CMK (cell line): ENCODE measurements at regions not wholly inside any gene's neighbourhood (a gene's known extent, or its start where the extent isn't known, plus 50 kb on each side); places are given as distances from the start of the nearest gene placed in this dataset.

Experiments
- DNase-seq: peaks from one replicate; pipeline ENCODE4 v3.0.0-alpha.2; 2010; ENCODE audit warnings: low read depth

DNA sequence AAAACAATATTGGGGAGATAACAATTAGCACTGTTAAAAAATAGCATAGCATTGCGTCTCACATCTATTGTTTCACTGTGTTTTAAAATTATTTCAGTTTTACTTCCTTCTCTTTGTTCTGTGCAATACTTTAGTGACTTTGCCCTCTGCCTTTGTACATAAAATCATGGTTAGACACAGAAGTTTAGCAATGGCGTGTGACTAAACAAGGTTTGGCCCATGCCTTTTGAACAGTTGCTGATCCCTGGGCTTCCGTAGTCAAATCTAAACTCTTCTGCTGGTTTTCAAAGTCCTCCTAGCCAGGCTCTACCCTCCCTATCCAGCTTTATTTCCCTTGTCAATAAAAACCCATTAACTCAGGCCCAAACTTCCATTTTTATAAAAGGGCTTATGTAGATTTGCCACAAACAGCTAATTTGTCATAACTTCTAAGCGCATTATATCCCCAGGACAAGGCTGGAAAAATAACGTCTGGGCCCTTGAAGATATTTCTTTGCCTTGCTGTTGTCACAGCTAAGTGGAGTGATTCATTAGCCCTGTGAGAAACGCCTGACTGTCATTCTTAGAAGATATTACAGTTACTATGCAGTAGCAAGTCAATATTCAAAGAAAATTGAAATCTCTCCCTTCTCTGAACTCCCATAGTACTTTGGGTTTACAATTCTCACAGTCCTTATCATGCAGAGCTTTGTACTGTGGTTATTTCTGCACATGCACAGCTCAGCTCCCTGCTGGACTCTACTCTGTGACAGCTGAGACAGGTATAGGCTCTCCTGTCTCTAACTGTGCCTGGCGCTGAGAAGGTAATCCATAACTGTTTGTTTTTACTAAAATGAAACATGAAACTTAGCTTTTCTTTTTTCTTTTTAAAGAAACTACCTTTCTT lies 123.4 kb upstream of the SLC24A5 start:
- DNase-seq, result no peak

DNA sequence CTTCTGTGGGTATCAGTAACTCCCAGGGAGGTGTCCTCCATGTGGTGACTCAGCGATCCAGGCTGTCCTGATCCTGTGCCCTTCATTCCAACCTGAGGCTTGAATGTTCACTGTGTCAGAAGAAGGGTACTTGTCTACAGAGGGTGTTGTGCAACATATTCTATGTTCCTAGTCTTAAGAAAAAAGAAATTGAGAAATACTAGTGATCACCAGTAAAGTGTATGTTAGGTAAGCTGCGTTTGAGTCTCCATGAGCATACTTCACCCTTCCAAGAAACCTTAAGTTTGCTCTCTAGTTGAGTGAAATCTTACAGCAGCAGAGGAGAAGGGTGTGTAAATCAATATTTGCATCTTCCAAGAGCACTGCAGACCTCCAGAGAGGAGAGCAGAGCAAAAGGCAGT lies 122.2 kb upstream of the SLC24A5 start:
- no peak for DNase-seq

DNA sequence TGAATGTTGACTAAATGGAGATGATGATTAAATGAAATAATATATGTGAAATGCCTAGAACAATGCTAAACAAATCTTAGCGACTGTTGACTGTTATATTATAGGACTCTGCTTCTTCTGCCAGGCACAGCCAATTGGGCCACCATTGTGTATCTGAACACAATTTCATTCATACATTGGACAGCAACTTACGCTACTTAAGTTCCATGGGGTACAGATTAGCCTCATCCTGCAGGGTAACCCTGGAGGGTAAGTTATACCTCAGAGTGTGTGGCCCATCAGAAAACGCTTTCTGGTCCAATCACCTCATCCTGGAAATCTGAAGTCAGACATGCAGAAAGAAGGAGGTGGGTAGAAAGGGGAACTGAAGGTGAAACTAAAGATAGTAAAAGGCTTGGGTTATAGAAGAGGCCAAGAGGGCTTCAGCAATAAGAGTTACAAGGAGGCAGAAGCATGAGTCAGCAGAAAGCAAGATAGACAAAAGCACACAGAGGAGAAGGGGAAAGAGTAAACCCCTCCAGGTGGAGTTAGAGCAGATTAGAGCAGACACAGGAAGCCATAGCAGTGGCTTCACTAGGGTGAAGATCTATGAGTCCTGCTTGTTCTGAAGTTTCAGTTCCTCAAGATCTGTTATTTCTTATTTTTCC lies 119.3 kb upstream of the SLC24A5 start:
- no peak for DNase-seq

DNA sequence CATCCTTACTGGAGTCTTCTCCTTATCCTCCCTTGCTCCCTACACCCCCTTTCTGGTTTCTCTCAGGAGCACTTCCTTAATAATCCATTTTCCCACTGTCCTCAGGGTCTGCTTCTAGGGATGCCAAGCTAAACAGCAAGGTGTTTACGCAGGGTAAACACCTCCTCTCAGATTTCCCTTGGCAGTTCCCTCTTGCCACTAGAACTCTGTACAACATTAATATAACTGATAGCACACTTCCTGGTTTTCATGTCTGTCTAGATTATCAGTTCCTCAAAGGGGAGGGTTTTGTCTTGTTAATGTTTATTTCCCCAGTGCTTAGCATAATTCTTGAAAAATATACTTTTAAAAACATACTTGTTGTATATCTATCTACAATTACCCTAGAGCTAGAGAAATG lies 118.0 kb upstream of the SLC24A5 start:
- no peak for DNase-seq

DNA sequence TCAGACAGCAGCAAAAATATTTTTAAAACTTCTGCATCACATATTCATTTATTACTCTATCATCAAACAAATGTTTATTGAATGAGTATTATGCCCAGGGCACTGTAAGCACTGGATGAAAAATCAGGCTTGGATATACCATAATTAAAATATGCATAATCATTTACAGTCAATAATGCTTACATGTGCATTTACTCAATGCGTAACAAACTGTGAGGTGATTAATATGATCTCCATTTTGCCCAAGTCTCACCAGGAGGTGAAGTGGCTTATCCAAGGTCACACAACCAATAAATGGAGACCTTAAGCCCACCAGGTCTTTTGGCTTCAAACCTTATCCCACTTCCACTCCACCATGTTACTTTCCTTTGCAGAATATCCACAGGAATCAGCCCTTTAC lies 117.3 kb upstream of the SLC24A5 start:
- no peak for DNase-seq

DNA sequence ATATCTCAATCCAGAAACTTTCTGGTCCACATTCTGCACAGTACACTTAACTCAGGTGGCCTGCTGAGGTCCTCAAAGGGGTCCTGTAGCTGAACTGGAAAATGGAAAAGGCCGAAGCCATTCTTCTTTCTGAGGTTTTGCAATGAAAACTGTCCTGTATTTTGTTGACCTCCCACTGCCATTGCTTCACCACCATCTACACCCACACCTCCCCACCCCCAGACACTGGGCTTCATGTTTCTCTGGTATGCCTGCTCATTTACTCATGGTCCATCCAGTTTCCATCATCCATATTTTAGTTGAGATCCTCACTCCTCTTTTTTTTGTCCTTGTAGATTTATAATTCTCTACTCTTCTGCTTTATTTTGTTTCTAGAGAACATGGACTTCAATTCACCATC lies 115.7 kb upstream of the SLC24A5 start:
- DNase-seq, result no peak

DNA sequence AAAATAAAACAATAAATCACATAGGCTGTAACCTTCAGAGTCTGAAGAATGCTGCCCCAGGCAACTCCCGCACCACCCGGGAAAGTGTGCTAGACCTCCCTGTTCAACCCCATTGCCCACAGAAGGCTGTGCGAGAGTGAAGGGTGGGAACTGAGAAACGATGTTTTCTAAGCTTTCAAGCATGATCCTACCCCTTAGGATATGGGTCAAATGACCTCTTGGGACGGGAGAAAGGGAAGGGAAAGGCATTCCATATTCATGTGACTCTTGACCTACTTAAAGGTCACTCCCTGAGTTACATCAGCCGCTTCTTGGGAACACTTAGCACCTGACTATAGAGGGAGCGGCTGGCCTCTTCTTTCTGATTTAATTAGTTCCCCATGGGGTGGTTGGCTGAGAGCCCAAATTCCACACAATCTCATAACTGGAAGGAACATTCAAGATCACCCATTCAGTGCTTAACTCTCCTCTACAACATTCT lies 114.7 kb upstream of the SLC24A5 start:
- no peak for DNase-seq

DNA sequence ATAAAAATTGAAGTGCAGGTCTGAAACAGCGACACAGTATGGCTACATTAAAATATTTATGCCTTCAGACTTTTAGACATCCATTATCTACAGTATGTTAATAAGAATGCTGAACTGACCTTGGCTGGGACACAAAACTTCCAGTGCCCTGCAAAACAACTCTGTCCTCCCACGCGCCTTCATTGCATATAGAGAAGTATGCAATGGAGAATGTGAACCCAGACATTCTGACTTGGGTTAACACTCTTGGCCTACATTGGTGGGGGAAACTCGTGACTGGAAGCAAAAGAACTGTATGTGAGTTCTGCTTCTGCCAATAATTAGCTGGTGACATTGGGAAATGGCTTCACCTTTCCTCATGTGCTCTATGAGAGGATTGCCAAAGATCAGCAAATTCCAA lies 110.5 kb upstream of the SLC24A5 start:
- no peak for DNase-seq

DNA sequence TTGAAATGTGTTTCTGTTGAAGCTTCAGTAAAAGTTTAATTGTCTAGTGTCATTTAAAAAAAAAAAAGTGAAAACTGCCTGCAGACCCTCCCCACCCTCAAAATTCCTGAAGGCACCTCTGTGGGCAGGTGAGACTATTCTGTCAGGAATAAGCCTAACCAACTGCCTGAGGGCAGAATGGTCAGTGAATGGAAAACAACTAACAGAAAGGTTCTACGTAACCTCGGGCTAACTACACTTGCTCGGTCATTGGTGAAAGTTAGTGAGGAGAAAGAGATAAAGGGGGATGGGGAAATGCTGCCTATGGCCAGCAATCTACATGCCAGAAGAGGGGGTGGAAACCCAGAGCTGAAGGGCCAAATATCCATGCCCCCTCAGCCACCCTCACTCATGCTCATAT lies 108.6 kb upstream of the SLC24A5 start:
- DNase-seq, result no peak

DNA sequence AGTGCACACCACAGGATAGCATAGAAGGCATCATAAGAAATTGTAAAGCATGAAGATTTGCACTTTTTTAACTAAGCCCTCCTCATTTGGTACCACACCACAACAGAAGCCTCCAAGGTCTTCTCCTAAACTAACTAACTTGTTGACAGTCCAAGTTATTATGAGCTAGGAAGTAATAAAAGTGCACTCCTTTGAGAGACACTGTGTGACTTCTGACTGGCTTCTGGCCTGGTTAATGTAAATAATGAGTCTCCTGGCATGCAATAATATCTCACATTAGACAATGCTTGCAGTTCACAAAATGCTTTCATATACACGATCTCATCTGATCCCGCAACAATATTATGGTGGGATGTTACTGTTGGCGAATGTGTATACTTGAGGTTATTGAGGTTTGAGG lies 103.9 kb upstream of the SLC24A5 start:
- DNase-seq, result no peak

DNA sequence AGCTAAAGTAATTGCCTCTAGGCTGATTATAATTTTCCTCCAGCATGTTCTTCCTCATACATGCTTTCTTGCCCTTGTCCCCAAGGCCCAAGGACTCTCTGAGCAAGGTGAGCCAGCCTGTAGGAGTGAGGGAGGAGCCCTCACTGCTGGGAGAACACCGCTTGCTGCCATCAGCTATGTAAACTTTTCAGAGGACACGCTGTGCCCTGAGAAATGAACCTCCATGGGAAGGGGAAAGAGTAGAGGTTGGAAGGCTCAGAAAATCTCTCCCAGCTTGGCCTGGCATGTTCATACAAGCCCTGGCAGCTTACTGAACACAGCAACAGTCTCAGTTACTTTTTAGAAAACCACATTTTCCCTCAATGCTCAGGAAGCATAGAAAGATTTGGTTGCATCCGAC lies 103.0 kb upstream of the SLC24A5 start:
- DNase-seq, result no peak

DNA sequence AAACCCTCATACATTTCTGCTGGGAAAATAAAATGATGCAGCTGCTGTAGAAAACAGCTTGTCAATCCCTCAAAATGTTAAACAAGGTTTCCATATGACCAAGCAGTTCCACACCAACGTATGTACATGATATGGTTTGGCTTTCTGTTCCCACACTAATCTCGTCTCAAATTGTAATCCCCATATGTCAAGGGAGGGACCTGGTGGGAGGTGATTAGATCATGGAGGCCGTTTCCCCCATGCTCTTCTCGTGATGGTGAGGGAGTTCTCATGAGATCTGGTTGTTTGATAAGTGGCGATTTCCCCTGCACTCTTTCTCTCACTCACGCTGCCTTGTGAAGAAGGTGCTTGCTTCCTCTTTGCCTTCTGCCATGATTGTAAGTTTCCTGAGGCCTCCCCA lies 100.6 kb upstream of the SLC24A5 start:
- no peak for DNase-seq

DNA sequence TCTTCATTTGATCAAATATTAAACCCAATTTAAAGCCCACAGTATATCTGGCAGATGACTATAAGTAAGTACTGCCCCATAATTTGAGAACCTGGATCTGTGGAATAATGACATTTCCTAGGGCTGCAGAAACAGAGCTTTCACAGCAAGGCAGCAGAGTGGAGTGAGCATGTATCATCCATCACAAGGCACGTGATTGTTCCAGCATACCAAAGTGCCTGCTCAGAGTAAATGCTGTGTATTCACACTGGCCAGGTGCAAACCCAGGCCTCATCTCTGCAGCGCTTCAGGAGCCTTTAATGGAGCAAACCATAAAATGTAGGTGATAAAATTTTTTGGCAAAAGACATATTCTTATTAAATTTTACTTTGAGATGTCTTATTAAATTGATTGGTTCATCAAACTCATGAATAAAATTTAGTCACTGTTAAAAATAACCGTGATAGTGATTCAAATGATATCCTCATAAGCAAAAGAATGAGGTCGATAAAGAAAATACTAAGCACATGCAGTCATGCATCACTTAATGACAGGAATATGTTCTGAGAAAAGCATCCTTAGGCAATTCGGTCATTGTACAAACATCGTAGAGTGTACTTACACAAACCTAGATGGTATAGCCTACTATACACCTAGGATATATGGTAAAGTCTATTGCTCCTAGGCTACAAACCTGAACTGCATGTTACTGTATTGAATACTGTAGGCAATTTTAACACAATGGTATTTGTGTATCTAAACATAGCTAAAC lies 99.3 kb upstream of the SLC24A5 start:
- no peak for DNase-seq

DNA sequence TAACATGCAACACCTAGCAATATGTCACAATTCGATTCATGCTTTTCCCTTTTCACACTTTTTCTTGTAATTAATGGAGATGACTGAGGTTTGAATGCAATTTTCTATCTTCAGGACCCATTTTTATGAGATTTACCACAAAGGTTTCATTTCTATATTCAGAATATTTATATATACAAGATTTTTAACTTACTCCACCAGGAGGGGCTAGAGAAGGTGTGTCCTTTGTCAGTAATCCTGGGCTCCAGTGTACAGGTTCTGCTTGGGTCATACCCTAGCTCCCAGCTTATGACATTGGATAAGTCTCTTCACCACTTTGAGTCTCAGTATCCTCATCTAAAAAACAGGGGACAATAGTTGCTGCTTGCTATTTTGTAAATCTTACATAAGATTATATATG lies 95.7 kb upstream of the SLC24A5 start:
- no peak for DNase-seq

DNA sequence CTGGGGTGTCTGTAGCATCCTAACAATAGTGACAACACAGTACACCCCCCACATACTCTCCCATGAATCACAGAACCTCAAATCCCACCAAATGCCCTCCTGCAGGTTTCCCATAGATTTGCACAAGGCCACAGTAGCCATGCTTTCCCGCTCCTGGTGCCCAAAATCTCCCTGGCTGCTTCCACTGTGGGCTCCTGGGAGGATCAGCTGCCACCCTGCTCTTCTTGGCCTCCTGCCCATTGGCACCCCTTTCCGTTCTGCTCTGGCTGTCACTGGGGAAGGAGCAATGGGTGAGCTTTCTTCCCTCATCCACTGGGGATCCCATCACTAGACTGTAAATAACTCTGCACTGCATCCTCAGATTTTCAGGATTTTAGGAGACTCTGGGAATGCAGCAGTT lies 92.1 kb upstream of the SLC24A5 start:
- DNase-seq, result no peak

DNA sequence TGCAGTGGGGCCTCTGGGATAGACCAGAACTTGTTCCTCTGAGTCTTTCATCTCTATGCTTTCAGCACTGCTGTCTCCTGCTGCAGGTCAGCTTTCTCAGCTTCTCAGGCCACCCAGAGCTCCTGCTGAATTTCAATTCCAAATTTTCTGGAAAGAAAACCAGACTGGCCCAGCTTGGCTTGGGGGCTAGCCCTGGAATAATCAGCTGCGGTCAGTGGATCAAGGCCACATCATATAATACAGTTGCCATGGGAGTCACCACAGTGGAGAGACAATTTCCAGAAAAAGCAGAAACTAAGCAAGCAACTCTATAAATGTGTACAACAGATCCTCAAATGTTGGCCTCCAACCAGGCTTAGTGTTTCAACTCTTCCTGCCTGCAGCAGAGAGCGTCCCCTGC lies 91.1 kb upstream of the SLC24A5 start:
- DNase-seq, result no peak

DNA sequence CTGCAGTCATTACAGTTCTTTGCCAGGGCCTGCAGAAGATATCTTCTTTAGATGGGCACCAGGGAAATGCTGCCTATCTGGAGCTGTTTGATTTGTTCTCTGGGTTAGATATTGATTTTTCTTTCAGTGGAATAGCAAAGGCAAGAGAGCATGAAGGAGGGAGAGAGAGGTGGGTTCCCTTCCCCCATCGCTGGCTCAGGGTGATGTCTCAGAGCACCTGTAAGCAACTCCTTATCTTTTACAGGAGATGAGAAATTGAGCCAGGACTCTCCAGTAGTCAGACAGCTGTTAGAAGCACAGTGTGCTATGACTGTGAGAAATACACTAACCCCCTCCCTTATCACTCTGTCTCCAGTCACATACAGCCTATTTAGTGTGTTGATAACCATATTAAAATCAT lies 89.3 kb upstream of the SLC24A5 start:
- DNase-seq, result no peak

DNA sequence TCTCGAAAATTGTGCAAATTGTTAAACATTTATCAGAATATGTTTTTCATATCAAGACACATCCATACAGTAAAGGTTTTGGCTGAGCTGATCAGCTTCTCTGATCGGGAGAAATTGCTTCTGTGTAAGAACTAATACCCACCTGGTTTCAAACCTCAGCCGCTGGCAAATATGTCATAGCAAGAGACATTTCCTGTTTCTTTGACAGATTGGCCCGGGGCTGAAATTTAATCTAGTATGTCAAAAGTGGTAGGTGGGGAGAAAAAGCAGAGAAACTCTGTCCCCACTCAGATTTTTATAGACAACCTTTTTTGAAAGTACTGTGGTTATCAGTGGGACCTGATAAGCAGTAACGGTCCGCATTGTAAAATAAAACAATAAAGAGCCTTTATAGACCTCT lies 88.8 kb upstream of the SLC24A5 start:
- DNase-seq, result no peak

DNA sequence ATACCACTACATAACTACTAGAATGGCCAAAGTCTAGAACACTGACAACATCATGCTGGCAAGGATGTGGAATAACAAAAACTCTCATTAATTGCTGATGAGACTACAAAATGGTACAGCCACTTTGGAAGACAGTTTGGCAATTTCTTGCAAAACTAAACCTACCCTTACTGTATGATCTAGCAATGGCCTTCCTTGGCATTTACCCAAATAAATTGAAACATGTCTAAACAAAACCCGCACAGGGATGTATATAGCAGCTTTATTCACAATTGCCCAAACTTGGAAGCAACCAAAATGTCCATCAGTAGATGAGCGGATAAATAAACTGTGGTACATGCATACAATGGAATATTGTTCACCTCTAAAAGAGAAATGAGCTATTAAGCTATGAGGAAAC lies 87.9 kb upstream of the SLC24A5 start:
- DNase-seq, result no peak

DNA sequence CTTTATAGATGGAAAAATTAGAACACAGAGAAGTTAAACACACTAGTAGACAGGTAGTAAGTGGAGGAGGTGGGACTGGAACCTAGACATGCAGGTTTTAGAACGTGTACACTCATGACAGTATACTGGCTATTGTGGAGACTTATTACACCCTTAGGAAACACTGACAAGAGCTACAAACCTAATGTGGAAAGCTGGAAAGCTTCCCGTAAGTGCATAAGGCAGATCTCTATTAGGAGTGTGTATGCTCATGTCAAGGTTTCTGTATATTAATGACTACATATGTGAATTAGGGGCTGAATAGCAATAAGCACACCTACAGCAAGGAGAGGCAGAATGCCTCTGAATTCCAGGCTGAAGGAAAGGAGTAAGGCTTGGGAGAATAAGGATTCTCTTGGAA lies 82.6 kb upstream of the SLC24A5 start:
- DNase-seq, result no peak

DNA sequence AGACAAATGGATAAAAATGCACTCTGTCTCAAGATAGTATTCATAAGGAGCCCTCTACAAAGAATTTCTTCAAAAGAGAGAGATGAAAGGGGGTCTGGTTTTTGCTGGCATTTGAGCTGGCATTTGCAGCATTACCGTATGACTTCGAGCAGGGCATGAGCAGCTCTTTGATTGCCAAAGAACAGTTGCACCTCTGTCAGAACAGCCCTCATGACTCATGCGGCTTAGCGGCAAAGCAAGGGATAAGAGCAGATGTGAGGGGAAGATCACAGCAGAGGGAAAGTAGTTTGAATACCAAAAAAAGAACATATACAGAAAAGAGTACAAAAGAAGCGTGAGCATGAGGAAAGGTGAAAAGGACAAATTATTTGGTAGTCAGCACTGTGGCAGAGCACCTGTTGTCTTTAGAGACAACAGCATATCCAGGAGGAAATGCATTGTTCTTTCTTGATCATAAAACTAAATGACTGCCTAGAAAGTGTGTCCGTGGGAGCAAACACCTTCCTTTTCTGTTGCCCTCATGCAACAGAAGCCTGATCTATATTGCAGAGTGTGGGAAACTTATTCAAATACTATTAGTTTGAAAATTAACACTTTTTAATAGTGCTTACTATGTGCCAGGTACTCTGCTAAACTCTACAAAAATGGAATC lies 80.5 kb upstream of the SLC24A5 start:
- no peak for DNase-seq

DNA sequence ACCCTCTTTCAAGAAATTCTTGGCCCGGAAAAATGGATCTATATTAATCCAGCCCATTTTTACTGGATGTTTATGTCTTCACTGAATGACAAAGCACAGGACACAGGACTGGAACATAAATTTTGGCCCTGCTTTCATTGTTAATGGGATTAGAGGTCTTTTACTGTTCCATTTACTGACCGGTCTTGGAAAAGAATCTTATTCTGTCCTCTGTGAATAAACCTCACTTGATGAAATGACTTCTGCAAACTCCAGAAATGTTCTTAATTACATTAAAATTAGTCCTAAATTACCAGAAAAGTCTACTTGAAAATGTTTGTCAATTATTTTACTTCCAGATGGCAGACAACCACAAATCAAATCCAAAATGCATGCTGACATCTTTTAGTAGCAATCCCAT lies 79.3 kb upstream of the SLC24A5 start:
- no peak for DNase-seq
